GM12873 (cell line): ENCODE measurements at regions not wholly inside any gene's neighbourhood (a gene's known extent, or its start where the extent isn't known, plus 50 kb on each side); places are given as distances from the start of the nearest gene placed in this dataset.

Experiments used
- CTCF ChIP-seq: IDR thresholded peaks from 2 replicates; pipeline ENCODE4 v1.5.1; 2012; ENCODE audit warnings: low read depth, mild to moderate bottlenecking, moderate library complexity, low read length, control low read depth; ENCODE audit not compliant: insufficient read depth; ENCODE audit errors: missing control alignments

- no peak for TF ChIP-seq CTCF
Observed at GRCh38 chr12:125443341-125443740, 378.1 kb downstream of the AACS start.

GRCh38 chr12:125451408-125451807, 386.2 kb downstream of the AACS start:
- no peak for TF ChIP-seq CTCF

GRCh38 chr12:125453751-125454150, 388.5 kb downstream of the AACS start:
- TF ChIP-seq CTCF, result no peak

- TF ChIP-seq CTCF, result no peak
Observed at GRCh38 chr12:125454291-125454690, 389.1 kb downstream of the AACS start.

- no peak for TF ChIP-seq CTCF
Observed at GRCh38 chr12:125454786-125455480, 389.7 kb downstream of the AACS start.

- no peak for TF ChIP-seq CTCF
Observed at GRCh38 chr12:125455556-125455955, 390.3 kb downstream of the AACS start.

GRCh38 chr12:125458552-125459268, 393.5 kb downstream of the AACS start:
- TF ChIP-seq CTCF, result no peak
